NB4 (cell line): ENCODE measurements at regions not wholly inside any gene's neighbourhood (a gene's known extent, or its start where the extent isn't known, plus 50 kb on each side); places are given as distances from the start of the nearest gene placed in this dataset.

ENCODE experiments used
- DNase-seq: peaks from one replicate; pipeline ENCODE4 v3.0.0; 2010; ENCODE audit warnings: low read depth
- H3K4me3 ChIP-seq: one replicate; pipeline ENCODE4 v1.5.1; 2011; ENCODE audit warnings: mild to moderate bottlenecking, low read depth, low read length, moderate library complexity
- CTCF ChIP-seq: IDR thresholded peaks from one replicate; pipeline ENCODE4 v1.5.1; 2012; ENCODE audit warnings: low read depth, low read length
- MAX ChIP-seq: IDR thresholded peaks from 2 replicates; pipeline ENCODE4 v1.6.1; 2011; ENCODE audit warnings: low read depth, low read length
- MYC ChIP-seq: IDR thresholded peaks from 2 replicates; pipeline ENCODE4 v1.6.1; 2011; ENCODE audit warnings: low read depth, low read length
- POLR2A ChIP-seq: IDR thresholded peaks from 2 replicates; pipeline ENCODE4 v1.6.1; 2011; ENCODE audit warnings: mild to moderate bottlenecking; ENCODE audit not compliant: insufficient read length; ENCODE audit errors: extremely low read depth

- TF ChIP-seq POLR2A = no peak
- TF ChIP-seq MYC = no peak
- TF ChIP-seq CTCF = no peak
- TF ChIP-seq MAX = no peak
- no peak for DNase-seq
- H3K4me3 ChIP-seq = no peak overlapping the region
Measured at GRCh38 chr14:53304726-53305381, 151.7 kb upstream of the DDHD1 start.

GRCh38 chr14:53295985-53296582 lies 143.0 kb upstream of the DDHD1 start:
- H3K4me3 ChIP-seq = no peak overlapping the region
- TF ChIP-seq CTCF (peak; percentile 30), MAX (no peak)
- peak; percentile 39 for DNase-seq

- TF ChIP-seq POLR2A = no peak
- TF ChIP-seq MAX = no peak
- TF ChIP-seq CTCF = no peak
- TF ChIP-seq MYC = no peak
- H3K4me3 ChIP-seq = no peak overlapping the region
- no peak for DNase-seq
Measured at GRCh38 chr14:53295372-53295771, 142.2 kb upstream of the DDHD1 start.

- no peak overlapping the region for H3K4me3 ChIP-seq
- TF ChIP-seq MAX (no peak), MYC (no peak), CTCF (no peak), POLR2A (no peak)
- no peak for DNase-seq
Measured at GRCh38 chr14:53286301-53286700, 133.2 kb upstream of the DDHD1 start.

GRCh38 chr14:53285821-53286220 lies 132.7 kb upstream of the DDHD1 start:
- no peak for DNase-seq
- no peak overlapping the region for H3K4me3 ChIP-seq
- TF ChIP-seq POLR2A (no peak), MAX (no peak), CTCF (no peak)

- no peak for TF ChIP-seq MAX
- no peak for TF ChIP-seq CTCF
- TF ChIP-seq MYC = no peak
- no peak for TF ChIP-seq POLR2A
- no peak for DNase-seq
- no peak overlapping the region for H3K4me3 ChIP-seq
Measured at GRCh38 chr14:53285064-53285463, 131.9 kb upstream of the DDHD1 start.
